ENCODE measurements at regions not wholly inside any gene's neighbourhood (a gene's known extent, or its start where the extent isn't known, plus 50 kb on each side); places are given as distances from the start of the nearest gene placed in this dataset.
"Not testable (repeated sequence)": the region's sequence is repeated elsewhere in the genome, so short reads cannot be mapped to it uniquely, and the experiment has no call there.

GRCh38 chr2:175282886-175283285, 101.4 kb upstream of the ATP5MC3 start:
- no peaks in the 10 kb centered on the region for H3K36me3 ChIP-seq (ENCODE audit: control insufficient read depth in 1 of 2, insufficient read depth in 2 of 2, low read length in 2 of 2)
- no peaks in the 10 kb centered on the region for H3K9me3 ChIP-seq (ENCODE audit: control insufficient read depth in 1 of 2, low read length in 2 of 2)
- no peak overlapping the region for H3K27ac ChIP-seq (ENCODE audit: low read length)
- no peaks in the 10 kb centered on the region for H3K4me1 ChIP-seq (ENCODE audit: control insufficient read depth in 1 of 2, insufficient read depth in 2 of 2, low read length in 2 of 2)
- no peaks in the 10 kb centered on the region for H3K27me3 ChIP-seq (ENCODE audit: low read depth, low read length)
- no peak overlapping the region for H3K4me3 ChIP-seq (ENCODE audit: low read depth in 1 of 2, low read length in 2 of 2)

- Histone ChIP-seq H3K9me3 (ENCODE audit: control insufficient read depth in 1 of 2, low read length in 2 of 2) (no peaks in the 10 kb centered on the region), H3K4me1 (ENCODE audit: control insufficient read depth in 1 of 2, insufficient read depth in 2 of 2, low read length in 2 of 2) (no peaks in the 10 kb centered on the region), H3K27ac (ENCODE audit: low read length) (no peak overlapping the region), H3K27me3 (ENCODE audit: low read depth, low read length) (no peaks in the 10 kb centered on the region), H3K4me3 (ENCODE audit: low read depth in 1 of 2, low read length in 2 of 2) (no peak overlapping the region), H3K36me3 (ENCODE audit: control insufficient read depth in 1 of 2, insufficient read depth in 2 of 2, low read length in 2 of 2) (no peaks in the 10 kb centered on the region)
Observed at GRCh38 chr2:175282300-175282699, 100.8 kb upstream of the ATP5MC3 start.

- H3K4me3 ChIP-seq (ENCODE audit: low read depth in 1 of 2, low read length in 2 of 2): no peak overlapping the region
- H3K27ac ChIP-seq (ENCODE audit: low read length): no peak overlapping the region
- no peaks in the 10 kb centered on the region for H3K4me1 ChIP-seq (ENCODE audit: control insufficient read depth in 1 of 2, insufficient read depth in 2 of 2, low read length in 2 of 2)
- no peaks in the 10 kb centered on the region for H3K27me3 ChIP-seq (ENCODE audit: low read depth, low read length)
- H3K36me3 ChIP-seq (ENCODE audit: control insufficient read depth in 1 of 2, insufficient read depth in 2 of 2, low read length in 2 of 2): no peaks in the 10 kb centered on the region
- H3K9me3 ChIP-seq (ENCODE audit: control insufficient read depth in 1 of 2, low read length in 2 of 2): no peaks in the 10 kb centered on the region
Observed at GRCh38 chr2:175277772-175278171, 96.3 kb upstream of the ATP5MC3 start.

GRCh38 chr2:175275539-175275938, 94.0 kb upstream of the ATP5MC3 start:
- Histone ChIP-seq H3K27ac (ENCODE audit: low read length) (no peak overlapping the region), H3K27me3 (ENCODE audit: low read depth, low read length) (no peaks in the 10 kb centered on the region), H3K36me3 (ENCODE audit: control insufficient read depth in 1 of 2, insufficient read depth in 2 of 2, low read length in 2 of 2) (no peaks in the 10 kb centered on the region), H3K4me1 (ENCODE audit: control insufficient read depth in 1 of 2, insufficient read depth in 2 of 2, low read length in 2 of 2) (no peaks in the 10 kb centered on the region), H3K4me3 (ENCODE audit: low read depth in 1 of 2, low read length in 2 of 2) (no peak overlapping the region), H3K9me3 (ENCODE audit: control insufficient read depth in 1 of 2, low read length in 2 of 2) (no peaks in the 10 kb centered on the region)

- Histone ChIP-seq H3K4me3 (ENCODE audit: low read depth in 1 of 2, low read length in 2 of 2) (no peak overlapping the region), H3K27me3 (ENCODE audit: low read depth, low read length) (no peaks in the 10 kb centered on the region), H3K9me3 (ENCODE audit: control insufficient read depth in 1 of 2, low read length in 2 of 2) (no peaks in the 10 kb centered on the region), H3K4me1 (ENCODE audit: control insufficient read depth in 1 of 2, insufficient read depth in 2 of 2, low read length in 2 of 2) (no peaks in the 10 kb centered on the region), H3K27ac (ENCODE audit: low read length) (no peak overlapping the region), H3K36me3 (ENCODE audit: control insufficient read depth in 1 of 2, insufficient read depth in 2 of 2, low read length in 2 of 2) (no peaks in the 10 kb centered on the region)
Observed at GRCh38 chr2:175259164-175259563, 77.7 kb upstream of the ATP5MC3 start.

DNA sequence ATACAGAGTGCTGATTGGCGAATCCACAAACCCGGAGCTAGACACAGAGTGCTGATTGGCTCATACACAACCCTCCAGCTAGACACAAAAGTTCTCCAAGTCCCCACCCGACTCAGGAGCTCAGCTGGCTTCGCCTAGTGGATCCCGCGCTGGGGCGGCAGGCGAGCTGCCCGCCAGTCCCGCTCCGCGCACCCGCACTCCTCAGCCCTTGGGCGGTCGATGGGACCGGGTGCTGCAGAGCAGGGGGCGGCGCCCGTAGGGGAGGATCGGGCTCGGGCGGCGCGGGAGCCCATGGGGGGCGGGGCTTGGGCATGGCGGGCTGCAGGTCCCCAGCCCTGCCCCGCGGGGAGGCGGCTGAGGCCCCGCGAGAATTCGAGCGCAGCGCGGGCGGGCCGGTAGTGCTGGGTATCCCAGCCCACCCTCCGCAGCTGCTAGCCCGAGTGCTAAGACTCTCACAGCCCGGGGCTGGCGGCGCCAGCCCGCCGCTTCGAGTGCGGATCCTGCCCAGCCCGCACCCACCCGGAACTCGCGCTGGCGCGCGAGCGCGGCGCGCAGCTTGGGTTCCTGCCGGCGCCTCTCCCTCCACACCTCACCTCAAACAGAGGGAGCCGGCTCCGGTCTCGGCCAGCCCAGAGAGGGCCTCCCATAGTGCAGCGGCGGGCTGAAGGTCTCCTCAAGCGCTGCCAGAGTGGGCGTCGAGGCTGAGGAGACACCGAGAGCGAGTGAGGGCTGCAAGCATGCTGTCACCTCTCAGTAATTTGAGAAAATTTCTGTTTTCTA, 75.5 kb upstream of the ATP5MC3 start:
- H3K27ac ChIP-seq (ENCODE audit: low read length): no peak overlapping the region
- H3K9me3 ChIP-seq (ENCODE audit: control insufficient read depth in 1 of 2, low read length in 2 of 2): no peaks in the 10 kb centered on the region
- no peak overlapping the region for H3K4me3 ChIP-seq (ENCODE audit: low read depth in 1 of 2, low read length in 2 of 2)
- H3K27me3 ChIP-seq (ENCODE audit: low read depth, low read length): no peaks in the 10 kb centered on the region
- no peaks in the 10 kb centered on the region for H3K4me1 ChIP-seq (ENCODE audit: control insufficient read depth in 1 of 2, insufficient read depth in 2 of 2, low read length in 2 of 2)
- no peaks in the 10 kb centered on the region for H3K36me3 ChIP-seq (ENCODE audit: control insufficient read depth in 1 of 2, insufficient read depth in 2 of 2, low read length in 2 of 2)

DNA sequence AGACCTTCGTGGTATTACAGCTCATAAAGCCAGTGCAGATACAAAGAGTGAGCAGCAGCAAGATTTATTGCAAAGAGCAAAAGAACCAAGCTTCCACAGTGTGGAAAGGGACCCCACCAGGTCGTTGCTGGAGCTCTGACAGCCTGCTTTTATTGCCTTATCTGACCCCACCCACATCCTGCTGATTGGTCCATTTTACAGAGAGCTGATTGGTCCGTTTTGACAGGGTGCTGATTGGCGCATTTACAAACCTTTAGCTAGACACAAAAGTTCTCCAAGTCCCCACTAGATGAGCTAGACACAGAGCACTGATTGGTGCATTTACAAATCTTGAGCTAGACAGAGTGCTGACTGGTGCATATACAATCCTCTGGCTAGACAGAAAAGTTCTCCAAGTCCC, 74.9 kb upstream of the ATP5MC3 start:
- not testable (repeated sequence) for H3K36me3 ChIP-seq (ENCODE audit: control insufficient read depth in 1 of 2, insufficient read depth in 2 of 2, low read length in 2 of 2); H3K9me3 ChIP-seq (ENCODE audit: control insufficient read depth in 1 of 2, low read length in 2 of 2); H3K27ac ChIP-seq (ENCODE audit: low read length); H3K4me1 ChIP-seq (ENCODE audit: control insufficient read depth in 1 of 2, insufficient read depth in 2 of 2, low read length in 2 of 2); H3K27me3 ChIP-seq (ENCODE audit: low read depth, low read length); H3K4me3 ChIP-seq (ENCODE audit: low read depth in 1 of 2, low read length in 2 of 2)

GRCh38 chr2:175253871-175254270, 72.4 kb upstream of the ATP5MC3 start:
- Histone ChIP-seq H3K4me1 (ENCODE audit: control insufficient read depth in 1 of 2, insufficient read depth in 2 of 2, low read length in 2 of 2) (no peaks in the 10 kb centered on the region), H3K36me3 (ENCODE audit: control insufficient read depth in 1 of 2, insufficient read depth in 2 of 2, low read length in 2 of 2) (no peaks in the 10 kb centered on the region), H3K9me3 (ENCODE audit: control insufficient read depth in 1 of 2, low read length in 2 of 2) (no peaks in the 10 kb centered on the region), H3K27me3 (ENCODE audit: low read depth, low read length) (no peaks in the 10 kb centered on the region), H3K4me3 (ENCODE audit: low read depth in 1 of 2, low read length in 2 of 2) (no peak overlapping the region), H3K27ac (ENCODE audit: low read length) (no peak overlapping the region)

- Histone ChIP-seq H3K4me1 (ENCODE audit: control insufficient read depth in 1 of 2, insufficient read depth in 2 of 2, low read length in 2 of 2) (no peaks in the 10 kb centered on the region), H3K36me3 (ENCODE audit: control insufficient read depth in 1 of 2, insufficient read depth in 2 of 2, low read length in 2 of 2) (no peaks in the 10 kb centered on the region), H3K9me3 (ENCODE audit: control insufficient read depth in 1 of 2, low read length in 2 of 2) (no peaks in the 10 kb centered on the region), H3K4me3 (ENCODE audit: low read depth in 1 of 2, low read length in 2 of 2) (no peak overlapping the region), H3K27ac (ENCODE audit: low read length) (no peak overlapping the region), H3K27me3 (ENCODE audit: low read depth, low read length) (no peaks in the 10 kb centered on the region)
Observed at GRCh38 chr2:175251425-175252041, 70.0 kb upstream of the ATP5MC3 start.

DNA sequence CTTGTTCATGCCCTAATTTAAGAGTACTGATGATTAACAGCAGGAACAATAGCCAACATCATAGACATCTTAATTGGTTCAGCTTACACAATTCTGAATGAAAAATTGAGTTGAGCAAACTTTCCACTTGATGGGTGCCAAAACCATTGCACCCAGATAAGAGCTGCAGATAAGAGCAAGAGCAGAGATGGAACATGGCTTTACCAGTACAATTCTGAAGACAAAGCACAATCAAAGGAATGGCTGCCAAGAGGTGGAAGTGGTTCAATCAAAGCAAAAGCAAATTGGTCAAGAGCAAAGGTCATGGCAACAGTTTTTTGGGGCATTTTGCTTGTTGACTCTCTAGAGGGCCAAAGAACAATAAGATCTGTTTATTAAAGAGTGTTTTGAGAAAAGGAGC, 65.6 kb upstream of the ATP5MC3 start:
- no peaks in the 10 kb centered on the region for H3K36me3 ChIP-seq (ENCODE audit: control insufficient read depth in 1 of 2, insufficient read depth in 2 of 2, low read length in 2 of 2)
- H3K4me3 ChIP-seq (ENCODE audit: low read depth in 1 of 2, low read length in 2 of 2): no peak overlapping the region
- H3K4me1 ChIP-seq (ENCODE audit: control insufficient read depth in 1 of 2, insufficient read depth in 2 of 2, low read length in 2 of 2): no peaks in the 10 kb centered on the region
- H3K27ac ChIP-seq (ENCODE audit: low read length): no peak overlapping the region
- H3K27me3 ChIP-seq (ENCODE audit: low read depth, low read length): no peaks in the 10 kb centered on the region
- H3K9me3 ChIP-seq (ENCODE audit: control insufficient read depth in 1 of 2, low read length in 2 of 2): no peaks in the 10 kb centered on the region

- Histone ChIP-seq H3K36me3 (ENCODE audit: control insufficient read depth in 1 of 2, insufficient read depth in 2 of 2, low read length in 2 of 2) (no peaks in the 10 kb centered on the region), H3K27ac (ENCODE audit: low read length) (no peak overlapping the region), H3K27me3 (ENCODE audit: low read depth, low read length) (no peaks in the 10 kb centered on the region), H3K4me3 (ENCODE audit: low read depth in 1 of 2, low read length in 2 of 2) (no peak overlapping the region), H3K9me3 (ENCODE audit: control insufficient read depth in 1 of 2, low read length in 2 of 2) (no peaks in the 10 kb centered on the region), H3K4me1 (ENCODE audit: control insufficient read depth in 1 of 2, insufficient read depth in 2 of 2, low read length in 2 of 2) (no peaks in the 10 kb centered on the region)
Observed at GRCh38 chr2:175244697-175245096, 63.2 kb upstream of the ATP5MC3 start.

DNA sequence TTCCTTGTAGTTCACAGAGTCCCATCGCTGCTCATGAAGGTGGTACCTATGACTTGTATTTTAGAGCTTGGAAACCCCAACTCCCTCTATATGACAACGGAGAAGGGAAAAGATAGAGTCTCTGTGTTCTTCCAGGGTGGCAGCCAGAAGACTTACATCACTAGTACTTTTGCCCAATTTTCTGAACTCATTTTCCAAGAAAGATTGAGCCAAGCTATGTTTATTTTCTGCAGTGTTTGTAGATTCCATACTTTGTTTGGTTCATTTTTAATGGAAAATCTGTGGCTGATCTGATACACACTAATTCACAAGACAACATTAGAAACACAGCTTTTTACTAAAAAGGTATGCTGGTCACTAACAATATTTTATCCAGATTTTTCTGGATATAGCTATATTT, 60.2 kb upstream of the ATP5MC3 start:
- Histone ChIP-seq H3K9me3 (ENCODE audit: control insufficient read depth in 1 of 2, low read length in 2 of 2) (peaks cover 0 to 2% of the 10 kb centered on the region in 2 donors), H3K4me3 (ENCODE audit: low read depth in 1 of 2, low read length in 2 of 2) (no peak overlapping the region), H3K36me3 (ENCODE audit: control insufficient read depth in 1 of 2, insufficient read depth in 2 of 2, low read length in 2 of 2) (no peaks in the 10 kb centered on the region), H3K27ac (ENCODE audit: low read length) (no peak overlapping the region), H3K27me3 (ENCODE audit: low read depth, low read length) (no peaks in the 10 kb centered on the region), H3K4me1 (ENCODE audit: control insufficient read depth in 1 of 2, insufficient read depth in 2 of 2, low read length in 2 of 2) (no peaks in the 10 kb centered on the region)

Data from muscle layer of duodenum (tissue), 2 donors.